B cell (primary cell): ENCODE measurements at regions not wholly inside any gene's neighbourhood (a gene's known extent, or its start where the extent isn't known, plus 50 kb on each side); places are given as distances from the start of the nearest gene placed in this dataset.

ENCODE experiments used
- ATAC-seq: fragments of 200-7000 bp; cut with Tn5 transposase; one replicate; pipeline ENCODE4 v1.10.0; 2021; ENCODE audit warnings: low read depth, mild to moderate bottlenecking, moderate number of reproducible peaks, moderate library complexity
- CTCF ChIA-PET: fragments of 350-600 bp; sonication (Branson Sonifier 250); formaldehyde crosslinking; loops from one replicate; lab custom pipeline; 2021; ENCODE audit warnings: antibody characterized with exemption, inconsistent platforms; lab: Charles Lee
- POLR2A ChIA-PET: fragments of 350-600 bp; sonication (Branson Sonifier 250); formaldehyde crosslinking; loops from one replicate; lab custom pipeline; 2021; ENCODE audit warnings: antibody characterized with exemption; lab: Charles Lee
- DNase-seq: peaks from one replicate; pipeline ENCODE4 v3.0.0; 2013
- H2AFZ ChIP-seq: 2 replicates; pipeline ENCODE4 v1.6.1; 2012; ENCODE audit warnings: mild to moderate bottlenecking, low read depth, low read length; ENCODE audit not compliant: insufficient read depth, poor library complexity, severe bottlenecking
- H3K27ac ChIP-seq, 2 donors: 1 replicate in 1 of 2; 2 replicates in 1 of 2; pipeline ENCODE4 v1.5.1; 2012 to 2013; ENCODE audit warnings: low read length in 2 of 2, mild to moderate bottlenecking in 2 of 2, moderate library complexity in 1 of 2
- H3K27me3 ChIP-seq, 4 experiments: fragments of 200-600 bp in 1 of 4; sonication (generic) in 1 of 4; replicated peaks in 1 of 4; 1 replicate in 2 of 4; 2 replicates in 2 of 4; pipeline versions ENCODE4 v1.6.1 to v1.7.0; 2013 to 2016; ENCODE audit warnings: low read length in 3 of 4, mild to moderate bottlenecking in 2 of 4, mixed read lengths in 1 of 4, moderate library complexity in 1 of 4; ENCODE audit not compliant: insufficient read depth in 4 of 4, control insufficient read depth in 3 of 4; ENCODE audit errors: control extremely low read depth in 1 of 4
- H3K36me3 ChIP-seq, 2 experiments: replicated peaks in 1 of 2; 1 replicate in 1 of 2; 2 replicates in 1 of 2; pipeline versions ENCODE4 v1.6.1 to v1.7.1; 2013; ENCODE audit warnings: low read length in 1 of 2; ENCODE audit not compliant: insufficient read depth in 2 of 2, control insufficient read depth in 1 of 2; ENCODE audit errors: control extremely low read depth in 1 of 2, extremely low read depth in 1 of 2
- H3K4me1 ChIP-seq, 2 donors: fragments of 200-600 bp in 1 of 2; sonication (generic) in 1 of 2; 1 replicate in 1 of 2; 2 replicates in 1 of 2; pipeline versions ENCODE4 v1.5.1 to v1.6.1; 2013 to 2017; ENCODE audit warnings: low read length in 2 of 2; ENCODE audit not compliant: control insufficient read depth in 2 of 2, insufficient read depth in 2 of 2
- H3K4me2 ChIP-seq: replicated peaks from 2 replicates; pipeline ENCODE3; 2012; ENCODE audit warnings: mild to moderate bottlenecking, low read depth, low read length; ENCODE audit not compliant: poor library complexity, severe bottlenecking
- H3K4me3 ChIP-seq, 5 experiments: fragments of 200-600 bp in 1 of 5; sonication (generic) in 1 of 5; 1 replicate in 3 of 5; 2 replicates in 2 of 5; pipeline versions ENCODE4 v1.5.1 to v1.7.0; 2011 to 2016; ENCODE audit warnings: low read length in 4 of 5, mild to moderate bottlenecking in 4 of 5, low read depth in 2 of 5, control low read depth in 1 of 5, moderate library complexity in 1 of 5; ENCODE audit not compliant: insufficient read depth in 1 of 5; ENCODE audit errors: control extremely low read depth in 1 of 5, extremely low read depth in 1 of 5
- H3K79me2 ChIP-seq: fragments of 200-600 bp; sonication (generic); one replicate; pipeline ENCODE4 v1.6.0; 2016; ENCODE audit warnings: low read length; ENCODE audit not compliant: control insufficient read depth, insufficient read depth
- H3K9ac ChIP-seq: fragments of 200-600 bp; sonication (generic); 2 replicates; pipeline ENCODE4 v1.6.1; 2017; ENCODE audit warnings: mild to moderate bottlenecking, low read length, moderate library complexity
- H3K9me3 ChIP-seq, 3 donors: one replicate each; pipeline versions ENCODE4 v1.6.1 to v1.7.1; 2013; ENCODE audit warnings: low read length in 2 of 3; ENCODE audit not compliant: control insufficient read depth in 2 of 3, insufficient read depth in 1 of 3; ENCODE audit errors: control extremely low read depth in 1 of 3
- H4K20me1 ChIP-seq: 2 replicates; pipeline ENCODE4 v1.6.0; 2012; ENCODE audit warnings: mild to moderate bottlenecking, low read length; ENCODE audit not compliant: insufficient read depth, control insufficient read depth, poor library complexity, severe bottlenecking
- H3K27ac Mint-ChIP-seq: one replicate; pipeline ENCODE4 v1.8.0; 2021; ENCODE audit warnings: mixed read lengths
- H3K27me3 Mint-ChIP-seq: one replicate; pipeline ENCODE4 v1.8.0; 2021; ENCODE audit warnings: mixed read lengths
- H3K4me1 Mint-ChIP-seq: one replicate; pipeline ENCODE4 v1.8.0; 2021; ENCODE audit warnings: mixed read lengths
- H3K4me3 Mint-ChIP-seq: one replicate; pipeline ENCODE4 v1.8.0; 2021; ENCODE audit warnings: mixed read lengths
- H3K9me3 Mint-ChIP-seq: one replicate; pipeline ENCODE4 v1.8.0; 2022; ENCODE audit warnings: mixed read lengths; ENCODE audit not compliant: insufficient read depth
- CTCF ChIP-seq: fragments of 200-600 bp; IDR thresholded peaks from one replicate; pipeline ENCODE4 v1.8.0; 2022; ENCODE audit warnings: antibody characterized with exemption, mild to moderate bottlenecking
- EZH2 ChIP-seq: IDR thresholded peaks from 2 replicates; pipeline ENCODE4 v1.6.1; 2012; ENCODE audit warnings: borderline replicate concordance, low read depth, mild to moderate bottlenecking, moderate library complexity, low read length; ENCODE audit not compliant: insufficient read depth, poor library complexity, severe bottlenecking
- WGBS: methylation state at CpG from one replicate; pipeline ENCODE4 v1.1.5; 2013; ENCODE audit warnings: missing lambda C conversion rate; ENCODE audit not compliant: insufficient coverage; 5-methylcytosine and 5-hydroxymethylcytosine counted together
- intact Hi-C: fragments of 100-400 bp; cut with micrococcal nuclease; formaldehyde crosslinking; loops from one replicate; pipeline ENCODE4 v1.10.0; 2022

GRCh38 chr17:53492532-53492931, 330.2 kb upstream of the KIF2B start:
- H3K27ac Mint-ChIP-seq: no peak overlapping the region
- Histone ChIP-seq H3K27ac (no peak overlapping the region), H3K9ac (no peak overlapping the region), H3K4me3 (no peak overlapping the region), H3K9me3 (no peaks in the 10 kb centered on the region), H3K79me2 (no peaks in the 10 kb centered on the region), H3K36me3 (no peaks in the 10 kb centered on the region), H3K4me2 (no peak overlapping the region), H2AFZ (no peak overlapping the region), H3K27me3 (no peaks in the 10 kb centered on the region), H4K20me1 (no peaks in the 10 kb centered on the region), H3K4me1 (no peaks in the 10 kb centered on the region)
- peaks cover 3% of the 10 kb centered on the region for H3K9me3 Mint-ChIP-seq
- ATAC-seq (no peak), DNase-seq (no peak)
- ChIA-PET POLR2A (no interaction called here), CTCF (no interaction called here)
- intact Hi-C loops: no loop called here
- H3K4me3 Mint-ChIP-seq: no peak overlapping the region
- H3K27me3 Mint-ChIP-seq: no peaks in the 10 kb centered on the region
- 0% methylated on average over 1 of the region's 3 CpGs for WGBS
- TF ChIP-seq EZH2: no peak
- TF ChIP-seq CTCF: no peak
- no peaks in the 10 kb centered on the region for H3K4me1 Mint-ChIP-seq

- no peak overlapping the region for H3K4me2 ChIP-seq
- Mint-ChIP-seq H3K27ac (no peak overlapping the region), H3K27me3 (no peaks in the 10 kb centered on the region), H3K4me1 (no peaks in the 10 kb centered on the region), H3K9me3 (peaks cover 3% of the 10 kb centered on the region), H3K4me3 (no peak overlapping the region)
- no peak for TF ChIP-seq CTCF
- no peak for TF ChIP-seq EZH2
- no peaks in the 10 kb centered on the region for H3K9me3 ChIP-seq
- CTCF ChIA-PET: no interaction called here
- intact Hi-C loops: no loop called here
- POLR2A ChIA-PET: no interaction called here
- no peak overlapping the region for H2AFZ ChIP-seq
- H3K4me1 ChIP-seq: no peaks in the 10 kb centered on the region
- no peak overlapping the region for H3K4me3 ChIP-seq
- no peaks in the 10 kb centered on the region for H3K79me2 ChIP-seq
- ATAC-seq (no peak), DNase-seq (no peak)
- H3K9ac ChIP-seq: no peak overlapping the region
- H3K27me3 ChIP-seq: no peaks in the 10 kb centered on the region
- no peaks in the 10 kb centered on the region for H3K36me3 ChIP-seq
- H3K27ac ChIP-seq: no peak overlapping the region
- H4K20me1 ChIP-seq: no peaks in the 10 kb centered on the region
These were observed 332.2 kb upstream of the KIF2B start for GRCh38 chr17:53490447-53490968.
